IMR-90 (cell line): ENCODE measurements at regions not wholly inside any gene's neighbourhood (a gene's known extent, or its start where the extent isn't known, plus 50 kb on each side); places are given as distances from the start of the nearest gene placed in this dataset.
"Not testable (repeated sequence)": the region's sequence is repeated elsewhere in the genome, so short reads cannot be mapped to it uniquely, and the experiment has no call there.

Experiments
- ATAC-seq: fragments of 200-7000 bp; cut with Tn5 transposase; 2 replicates; pipeline ENCODE4 v1.9.1; 2020; ENCODE audit warnings: low read depth, mild to moderate bottlenecking, moderate library complexity
- BruUV-seq: library from RNA; stranded (reverse); fragments of 400-500 nt; replicated peaks from 2 replicates; lab custom pipeline; 2021; lab: Mats Ljungman, UMichigan
- CTCF ChIA-PET: fragments of 300-600 bp; formaldehyde crosslinking; extraction: SDS; loops from one replicate; lab custom pipeline; 2021; ENCODE audit warnings: antibody characterized with exemption; lab: Yijun Ruan, JAX
- POLR2A ChIA-PET: fragments of 300-600 bp; sonication (Branson Sonifier 250); formaldehyde crosslinking; loops from one replicate; lab custom pipeline; 2022; ENCODE audit warnings: antibody characterized with exemption; ENCODE audit not compliant: unreplicated experiment; lab: Charles Lee
- DNase-seq: peaks from one replicate; pipeline ENCODE4 v3.0.0; 2013
- H2AFZ ChIP-seq: replicated peaks from 2 replicates; pipeline ENCODE3; 2013; ENCODE audit warnings: low read length, mild to moderate bottlenecking; ENCODE audit not compliant: poor library complexity
- H2AK5ac ChIP-seq: 2 replicates; pipeline ENCODE4 v1.6.1; 2013; ENCODE audit warnings: low read depth, low read length, inconsistent platforms
- H2AK9ac ChIP-seq: replicated peaks from 2 replicates; pipeline ENCODE3; 2013; ENCODE audit warnings: mild to moderate bottlenecking, low read depth, low read length, moderate library complexity; ENCODE audit not compliant: poor library complexity
- H2BK120ac ChIP-seq: 2 replicates; pipeline ENCODE4 v1.6.1; 2013; ENCODE audit warnings: low read depth, low read length, inconsistent platforms
- H2BK15ac ChIP-seq: 3 replicates; pipeline ENCODE4 v1.6.1; 2013; ENCODE audit warnings: low read depth, low read length, inconsistent platforms
- H2BK20ac ChIP-seq: 2 replicates; pipeline ENCODE4 v1.6.1; 2013; ENCODE audit warnings: low read depth, mild to moderate bottlenecking, inconsistent platforms, low read length, moderate library complexity
- H2BK5ac ChIP-seq: 2 replicates; pipeline ENCODE4 v1.6.1; 2013; ENCODE audit warnings: mild to moderate bottlenecking, low read depth, low read length, inconsistent platforms; ENCODE audit not compliant: poor library complexity, severe bottlenecking
- H3K14ac ChIP-seq: replicated peaks from 2 replicates; pipeline ENCODE4 v1.6.1; 2013; ENCODE audit warnings: low read depth, low read length, inconsistent platforms
- H3K18ac ChIP-seq: 2 replicates; pipeline ENCODE4 v1.6.1; 2013; ENCODE audit warnings: low read depth, low read length, control low read depth
- H3K23ac ChIP-seq: 2 replicates; pipeline ENCODE4 v1.6.1; 2013; ENCODE audit warnings: low read depth, low read length, inconsistent platforms
- H3K27ac ChIP-seq: 2 replicates; pipeline ENCODE4 v1.5.1; 2013; ENCODE audit warnings: mild to moderate bottlenecking, control low read depth, low read length; ENCODE audit not compliant: insufficient read depth
- H3K27me3 ChIP-seq: 2 replicates; pipeline ENCODE4 v1.6.1; 2013; ENCODE audit warnings: low read length; ENCODE audit not compliant: control insufficient read depth, insufficient read depth
- H3K36me3 ChIP-seq: 2 replicates; pipeline ENCODE4 v1.6.1; 2013; ENCODE audit warnings: low read length, mixed read lengths; ENCODE audit not compliant: control insufficient read depth, insufficient read depth
- H3K4ac ChIP-seq: 2 replicates; pipeline ENCODE4 v1.6.1; 2013; ENCODE audit warnings: low read depth, low read length, inconsistent platforms
- H3K4me1 ChIP-seq: 2 replicates; pipeline ENCODE4 v1.6.1; 2013; ENCODE audit warnings: low read length, mixed read lengths; ENCODE audit not compliant: control insufficient read depth, insufficient read depth
- H3K4me2 ChIP-seq: 2 replicates; pipeline ENCODE4 v1.6.1; 2013; ENCODE audit warnings: low read depth, mild to moderate bottlenecking, control low read depth, low read length, moderate library complexity
- H3K4me3 ChIP-seq: 2 replicates; pipeline ENCODE4 v1.5.1; 2013; ENCODE audit warnings: low read depth, mild to moderate bottlenecking, control low read depth, low read length, moderate library complexity; ENCODE audit not compliant: insufficient read depth
- H3K56ac ChIP-seq: 2 replicates; pipeline ENCODE4 v1.6.1; 2013; ENCODE audit warnings: low read length, inconsistent platforms; ENCODE audit not compliant: insufficient read depth; ENCODE audit errors: extremely low read depth
- H3K79me1 ChIP-seq, 2 experiments: 2 replicates each; pipeline ENCODE4 v1.6.1; 2013; ENCODE audit warnings: low read length in 2 of 2, inconsistent platforms in 1 of 2, low read depth in 1 of 2
- H3K9ac ChIP-seq: 2 replicates; pipeline ENCODE4 v1.6.1; 2013; ENCODE audit warnings: low read depth, low read length, control low read depth
- H3K9me1 ChIP-seq: 2 replicates; pipeline ENCODE4 v1.6.1; 2013; ENCODE audit warnings: low read length, inconsistent platforms; ENCODE audit not compliant: insufficient read depth
- H3K9me3 ChIP-seq: 2 replicates; pipeline ENCODE4 v1.6.1; 2013; ENCODE audit warnings: low read length; ENCODE audit not compliant: control insufficient read depth, insufficient read depth
- H4K20me1 ChIP-seq: 2 replicates; pipeline ENCODE4 v1.6.1; 2013; ENCODE audit warnings: low read length, inconsistent platforms; ENCODE audit not compliant: insufficient read depth
- H4K5ac ChIP-seq: 2 replicates; pipeline ENCODE4 v1.6.1; 2013; ENCODE audit warnings: mild to moderate bottlenecking, low read depth, low read length, control low read depth
- H4K8ac ChIP-seq, 2 experiments: 2 replicates each; pipeline ENCODE4 v1.6.1; 2013; ENCODE audit warnings: low read depth in 2 of 2, low read length in 2 of 2, control low read depth in 1 of 2, inconsistent platforms in 1 of 2
- H4K91ac ChIP-seq: 2 replicates; pipeline ENCODE4 v1.6.1; 2013; ENCODE audit warnings: low read depth, low read length, inconsistent platforms; ENCODE audit not compliant: insufficient read depth
- WGBS, 2 experiments: methylation state at CpG; one replicate each; pipeline versions ENCODE4 v1.1.5 to v1.1.7; 2013; ENCODE audit warnings: missing lambda C conversion rate in 2 of 2; ENCODE audit not compliant: insufficient read length in 1 of 2; ENCODE audit errors: extremely low coverage in 2 of 2; 5-methylcytosine and 5-hydroxymethylcytosine counted together
- dilution Hi-C: fragments of 300-500 bp; cut with HindIII; formaldehyde crosslinking; loops from one replicate; pipeline ENCODE4 v1.14.3; 2018; ENCODE audit warnings: low sequenced_read_pairs; ENCODE audit not compliant: unreplicated experiment
- in situ Hi-C: fragments of 300-500 bp; cut with MboI; formaldehyde crosslinking; loops from 3 replicates; pipeline ENCODE4 v1.14.3; 2019; ENCODE audit warnings: low sequenced_read_pairs, inconsistent platforms, mixed read lengths
- intact Hi-C: fragments of 100-400 bp; cut with micrococcal nuclease; formaldehyde crosslinking; loops from 2 replicates; pipeline ENCODE4 v1.10.0; 2022

GRCh38 chr3:35266065-35266464 lies 373.3 kb upstream of the ARPP21 start:
- H2AK9ac ChIP-seq, H3K23ac ChIP-seq, H4K91ac ChIP-seq, H2BK20ac ChIP-seq, BruUV-seq, H4K8ac ChIP-seq, H2AFZ ChIP-seq, H3K4me1 ChIP-seq, H2BK5ac ChIP-seq, H4K20me1 ChIP-seq, H3K36me3 ChIP-seq, H3K27ac ChIP-seq, H3K4ac ChIP-seq, H3K56ac ChIP-seq, H3K9ac ChIP-seq, in situ Hi-C loops, H3K14ac ChIP-seq, POLR2A ChIA-PET, H3K27me3 ChIP-seq, dilution Hi-C loops, H2AK5ac ChIP-seq, H2BK15ac ChIP-seq, H3K9me1 ChIP-seq, CTCF ChIA-PET, DNase-seq, H3K9me3 ChIP-seq, H2BK120ac ChIP-seq, H3K4me3 ChIP-seq, H4K5ac ChIP-seq, H3K4me2 ChIP-seq, intact Hi-C loops, ATAC-seq, H3K18ac ChIP-seq, H3K79me1 ChIP-seq: not testable (repeated sequence)
- no CpG with 5 or more reads among the region's 12 CpGs for WGBS, 2 experiments
